HG02973 (cell line): ENCODE measurements at regions not wholly inside any gene's neighbourhood (a gene's known extent, or its start where the extent isn't known, plus 50 kb on each side); places are given as distances from the start of the nearest gene placed in this dataset.

Source experiments
- ATAC-seq: cut with Tn5 transposase; IDR thresholded peaks from one replicate; pipeline ENCODE4 v1.9.1; 2021; ENCODE audit warnings: moderate library complexity; ENCODE audit not compliant: unreplicated experiment

- no peak for ATAC-seq
These were observed 53.8 kb upstream of the THY1 start for GRCh38 chr11:119476666-119477331.

- no peak for ATAC-seq
These were observed 53.1 kb upstream of the THY1 start for GRCh38 chr11:119476038-119476437.

- no peak for ATAC-seq
These were observed 52.0 kb upstream of the THY1 start for GRCh38 chr11:119474682-119475596.

- ATAC-seq, result no peak
These were observed 51.1 kb upstream of the THY1 start for GRCh38 chr11:119473901-119474681.

DNA sequence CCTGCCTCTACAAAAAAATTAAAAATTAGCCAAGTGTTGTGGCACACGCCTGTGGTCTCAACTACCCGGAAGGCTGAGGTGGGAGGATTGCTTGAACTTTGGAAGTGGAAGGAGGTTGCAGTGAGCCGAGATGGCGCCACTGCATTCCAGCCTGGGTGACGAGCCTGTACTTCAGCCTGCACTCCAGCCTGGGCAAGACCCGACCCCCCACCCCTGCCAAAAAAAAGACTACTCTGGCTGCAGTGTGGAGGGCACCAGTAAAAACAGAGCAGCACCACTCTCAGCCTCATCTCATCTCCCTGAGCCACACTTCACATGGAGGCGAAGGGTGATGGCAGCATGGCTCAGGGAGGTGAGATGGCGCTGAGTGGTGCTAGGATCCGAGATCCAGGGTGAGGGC, 50.3 kb upstream of the THY1 start:
- ATAC-seq, result no peak

DNA sequence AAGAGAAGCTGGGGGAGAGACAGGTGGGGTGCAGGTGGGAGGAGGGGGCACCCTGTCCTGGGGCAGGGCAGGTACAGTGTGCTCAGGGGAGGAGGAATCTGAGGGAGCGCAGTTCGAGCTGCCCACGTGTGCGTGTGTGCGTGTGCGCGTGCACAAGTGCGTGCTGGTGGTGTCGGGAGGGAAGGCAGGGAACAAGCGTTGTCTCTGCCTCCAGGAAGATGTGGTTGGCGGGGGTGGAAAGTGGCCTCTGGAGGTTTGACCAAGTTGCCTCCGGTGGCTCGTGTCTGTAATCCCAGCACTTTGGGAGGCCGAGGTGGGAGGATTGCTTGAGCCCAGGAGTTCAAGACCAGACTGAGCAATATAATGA, 49.9 kb upstream of the THY1 start:
- ATAC-seq, result no peak
